ENCODE measurements at regions not wholly inside any gene's neighbourhood (a gene's known extent, or its start where the extent isn't known, plus 50 kb on each side); places are given as distances from the start of the nearest gene placed in this dataset.

DNA sequence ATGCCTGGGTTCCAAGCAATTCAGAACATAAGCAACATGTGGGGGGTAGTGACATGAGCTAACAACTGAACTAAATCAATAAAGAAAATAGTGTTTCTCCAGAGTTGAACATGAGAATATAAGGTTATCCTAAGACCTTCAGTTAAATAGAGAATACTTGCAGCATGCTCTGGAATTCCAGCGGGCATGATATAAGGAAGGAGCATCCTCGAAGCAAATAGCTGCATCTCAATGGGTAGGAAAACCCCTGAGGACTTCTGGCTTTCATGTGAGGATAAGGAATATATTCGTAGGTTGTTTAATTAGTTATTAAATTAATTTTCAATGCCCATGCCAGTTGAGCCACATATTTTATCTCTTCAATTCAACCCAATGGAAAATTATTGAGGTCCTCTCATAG, 631.2 kb upstream of the EPHA7 start:
- TF ChIP-seq, protein P1, sequence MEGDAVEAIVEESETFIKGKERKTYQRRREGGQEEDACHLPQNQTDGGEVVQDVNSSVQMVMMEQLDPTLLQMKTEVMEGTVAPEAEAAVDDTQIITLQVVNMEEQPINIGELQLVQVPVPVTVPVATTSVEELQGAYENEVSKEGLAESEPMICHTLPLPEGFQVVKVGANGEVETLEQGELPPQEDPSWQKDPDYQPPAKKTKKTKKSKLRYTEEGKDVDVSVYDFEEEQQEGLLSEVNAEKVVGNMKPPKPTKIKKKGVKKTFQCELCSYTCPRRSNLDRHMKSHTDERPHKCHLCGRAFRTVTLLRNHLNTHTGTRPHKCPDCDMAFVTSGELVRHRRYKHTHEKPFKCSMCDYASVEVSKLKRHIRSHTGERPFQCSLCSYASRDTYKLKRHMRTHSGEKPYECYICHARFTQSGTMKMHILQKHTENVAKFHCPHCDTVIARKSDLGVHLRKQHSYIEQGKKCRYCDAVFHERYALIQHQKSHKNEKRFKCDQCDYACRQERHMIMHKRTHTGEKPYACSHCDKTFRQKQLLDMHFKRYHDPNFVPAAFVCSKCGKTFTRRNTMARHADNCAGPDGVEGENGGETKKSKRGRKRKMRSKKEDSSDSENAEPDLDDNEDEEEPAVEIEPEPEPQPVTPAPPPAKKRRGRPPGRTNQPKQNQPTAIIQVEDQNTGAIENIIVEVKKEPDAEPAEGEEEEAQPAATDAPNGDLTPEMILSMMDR (IDR thresholded peaks at IDR 0.05): no peak
- TF ChIP-seq EZH2 (IDR thresholded peaks at IDR 0.05; ENCODE audit: borderline replicate concordance, insufficient read depth, low read depth, low read length, poor library complexity, severe bottlenecking): no peak

Data from B cell (primary cell).